Left renal cortex interstitium (tissue), 4 donors: ENCODE measurements at regions not wholly inside any gene's neighbourhood (a gene's known extent, or its start where the extent isn't known, plus 50 kb on each side); places are given as distances from the start of the nearest gene placed in this dataset.

Experiments used
- DNase-seq, 4 donors: peaks; one replicate each; pipeline ENCODE4 v3.0.0-alpha.2; 2013; ENCODE audit warnings: low read depth in 4 of 4, low spot score in 2 of 4, missing footprints in 1 of 4

DNA sequence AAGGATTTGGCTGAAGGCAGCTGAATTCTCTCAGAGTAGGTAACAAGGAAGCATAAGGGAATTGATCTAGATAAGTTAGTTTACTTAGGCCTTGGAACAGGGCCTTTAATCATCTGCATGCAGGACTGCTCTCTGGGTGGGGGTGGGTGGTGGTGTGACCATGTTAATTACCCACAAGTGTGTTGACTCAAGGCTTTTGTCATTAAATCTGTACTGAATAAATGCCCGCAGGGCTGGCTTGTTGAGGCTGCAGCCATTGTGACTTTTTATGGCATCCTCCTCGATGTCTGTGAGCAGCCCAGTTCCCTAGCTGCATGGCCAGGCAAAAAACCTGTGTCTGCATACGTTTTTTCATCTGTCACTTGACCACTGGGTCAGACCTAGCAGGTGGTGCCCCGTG lies 63.5 kb upstream of the ASCC3 start:
- no peak for DNase-seq

- DNase-seq: no peak
These were observed 65.0 kb upstream of the ASCC3 start for GRCh38 chr6:100946021-100946540.

GRCh38 chr6:100946711-100947110 lies 65.6 kb upstream of the ASCC3 start:
- DNase-seq: no peak

DNA sequence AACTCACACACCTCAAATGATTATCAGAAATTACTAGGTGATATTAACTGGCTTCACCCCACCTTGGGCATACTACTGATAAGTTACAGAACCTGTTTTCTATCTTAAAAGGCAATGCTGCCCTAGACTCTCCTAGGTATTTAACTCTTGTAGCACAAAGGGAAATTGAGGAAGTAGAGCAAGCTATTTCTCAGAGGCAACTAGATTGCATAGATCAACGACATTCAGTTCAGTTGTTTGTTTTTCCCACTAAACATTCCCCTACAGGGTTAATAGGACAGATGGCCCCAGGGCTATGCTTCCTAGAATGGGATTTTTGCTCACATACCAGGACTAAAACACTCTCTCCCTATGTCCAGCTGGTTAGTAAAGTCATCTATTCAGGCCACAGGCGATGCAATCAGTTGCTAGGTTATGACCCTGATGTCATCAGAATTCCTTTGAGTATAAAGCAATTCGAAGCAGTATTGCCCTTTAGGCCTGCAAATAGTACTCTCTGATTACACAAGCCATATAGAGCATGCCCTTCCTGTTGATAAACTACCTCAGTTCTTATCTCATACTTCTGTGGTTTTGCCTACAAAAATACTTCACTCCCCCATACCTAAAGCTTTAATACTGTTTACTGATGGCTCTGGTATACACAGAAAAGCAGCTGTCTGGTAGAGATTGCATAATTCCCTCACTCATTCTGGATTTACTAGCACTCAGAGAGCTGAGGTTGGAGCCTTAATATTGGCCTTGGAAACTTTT lies 67.4 kb upstream of the ASCC3 start:
- DNase-seq: no peak

DNA sequence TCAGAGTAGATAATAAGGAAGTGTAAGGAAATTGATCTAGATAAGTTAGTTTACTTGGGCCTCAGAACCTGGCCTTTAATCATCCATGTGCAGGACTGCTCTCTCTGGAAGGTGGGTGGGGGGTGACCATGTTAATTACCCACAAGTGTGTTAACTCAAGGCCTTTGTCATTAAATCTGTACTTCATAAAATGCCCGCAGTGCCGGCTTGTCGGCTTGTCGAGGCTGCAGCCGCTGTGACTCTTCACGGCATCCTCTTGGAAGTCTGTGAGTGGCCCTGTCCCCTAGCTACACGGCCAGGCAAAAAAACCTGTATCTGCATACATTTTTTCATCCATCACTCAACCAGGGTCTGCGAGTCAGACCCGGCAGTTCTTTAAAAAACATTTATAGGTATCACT lies 70.9 kb upstream of the ASCC3 start:
- no peak for DNase-seq

- no peak for DNase-seq
These were observed 78.2 kb upstream of the ASCC3 start for GRCh38 chr6:100959280-100959679.

GRCh38 chr6:100962466-100962865 lies 81.3 kb upstream of the ASCC3 start:
- no peak for DNase-seq

GRCh38 chr6:100965067-100965466 lies 83.9 kb upstream of the ASCC3 start:
- DNase-seq: no peak

- no peak for DNase-seq
These were observed 87.8 kb upstream of the ASCC3 start for GRCh38 chr6:100968949-100969348.

GRCh38 chr6:100979267-100979666 lies 98.1 kb upstream of the ASCC3 start:
- no peak for DNase-seq

DNA sequence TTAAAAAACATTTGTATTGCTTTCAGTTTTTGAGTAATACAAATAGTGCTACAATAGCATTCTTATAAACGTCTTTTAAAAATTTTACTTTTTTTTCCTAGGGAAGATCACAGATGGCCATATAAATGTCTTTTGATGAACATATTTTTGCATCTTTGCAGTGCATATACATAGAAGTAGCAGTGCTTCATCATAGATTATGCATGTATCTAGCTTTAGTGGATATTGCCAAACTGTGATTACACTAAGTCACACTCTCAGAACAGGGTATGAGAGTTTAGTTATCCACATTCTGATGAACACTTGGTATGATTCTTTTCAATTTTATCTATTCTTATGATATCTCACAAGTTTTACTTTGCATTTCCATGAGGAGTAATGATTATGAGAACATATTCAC lies 99.8 kb upstream of the ASCC3 start:
- DNase-seq: no peak

DNA sequence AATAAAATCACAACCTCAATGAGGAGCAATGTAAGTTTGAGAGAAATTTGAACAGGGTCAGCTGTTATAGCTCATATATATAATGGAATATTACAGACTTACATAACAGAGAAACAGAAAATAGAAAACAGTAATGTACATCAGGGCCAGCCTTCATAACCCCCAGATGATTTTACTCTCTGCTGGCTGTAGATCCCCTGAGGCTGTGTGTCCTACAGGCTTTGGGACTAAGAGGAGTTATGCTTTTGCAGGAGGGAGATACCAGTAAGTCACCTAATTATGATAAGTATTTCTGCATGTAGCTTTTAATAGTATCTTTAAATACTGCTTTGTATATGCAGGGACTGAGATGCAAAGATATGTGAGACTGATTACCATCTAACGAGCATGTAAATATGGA lies 105.8 kb upstream of the ASCC3 start:
- no peak for DNase-seq

- DNase-seq: no peak
These were observed 106.4 kb upstream of the ASCC3 start for GRCh38 chr6:100987556-100987955.

DNA sequence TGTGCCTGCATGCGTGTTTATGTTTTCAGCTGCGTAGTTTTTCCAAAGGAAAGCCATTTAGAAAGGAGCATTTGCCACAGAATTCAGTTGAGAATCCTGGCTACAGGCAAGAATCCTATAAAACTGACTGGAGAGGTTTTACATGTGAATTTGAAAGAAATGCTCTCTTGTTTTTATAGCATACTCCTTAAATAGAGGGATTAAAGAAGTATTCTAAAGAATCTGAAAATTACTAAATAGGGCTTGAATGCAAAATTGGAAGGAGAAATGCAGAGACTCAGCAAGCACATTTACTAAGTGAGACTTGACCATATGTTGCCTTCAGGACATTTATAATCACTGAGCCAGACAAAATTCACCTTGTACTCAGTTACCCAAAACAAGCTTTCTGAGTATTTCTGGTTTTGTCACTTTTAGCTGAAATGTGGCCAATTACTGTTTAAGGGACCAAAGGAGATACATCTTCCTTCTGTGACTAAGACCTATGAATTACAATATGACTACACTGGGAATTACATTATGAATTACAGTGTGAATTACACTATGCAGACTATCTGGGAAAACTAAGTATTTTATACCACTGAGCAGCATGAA lies 107.4 kb upstream of the ASCC3 start:
- DNase-seq: no peak

DNA sequence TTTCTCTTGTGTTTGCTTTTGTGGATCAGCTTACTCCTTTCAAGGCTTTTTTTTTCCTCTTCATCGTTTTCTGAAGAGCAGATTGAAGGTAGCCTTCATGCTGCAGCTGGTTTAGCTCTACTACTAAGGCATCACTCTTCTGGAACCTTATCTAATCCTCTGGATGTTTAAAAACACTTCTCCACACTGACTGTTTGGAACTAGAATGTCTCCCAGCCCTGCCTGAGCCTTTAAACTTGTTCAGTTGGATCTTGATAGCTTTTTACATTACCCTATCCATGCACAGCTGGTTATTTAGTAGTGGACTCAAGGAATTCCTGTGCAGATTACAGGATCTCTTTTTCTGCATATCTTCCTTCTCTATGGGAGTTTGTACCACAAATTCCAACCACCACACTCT lies 108.9 kb upstream of the ASCC3 start:
- DNase-seq: no peak

DNA sequence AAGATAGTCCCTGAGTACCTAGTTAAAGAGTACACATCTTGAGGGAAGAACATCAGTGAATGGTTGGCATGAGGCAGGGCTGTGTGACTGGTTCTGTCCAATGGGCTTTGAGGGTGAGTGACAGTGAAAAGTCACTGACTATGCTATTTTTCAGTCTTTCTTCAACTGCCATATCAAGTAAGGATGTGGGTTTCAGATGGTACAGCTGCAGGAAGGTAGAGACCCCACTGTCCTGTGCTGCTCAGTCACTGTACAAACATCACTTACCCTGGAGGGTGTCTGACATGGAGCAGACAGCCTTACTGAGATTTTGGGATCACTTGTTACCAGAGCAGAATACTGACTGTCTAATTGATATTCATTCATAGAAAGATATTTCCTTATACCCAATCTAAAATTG lies 115.3 kb upstream of the ASCC3 start:
- DNase-seq: no peak

- no peak for DNase-seq
These were observed 117.0 kb upstream of the ASCC3 start for GRCh38 chr6:100998111-100998510.

- no peak for DNase-seq
These were observed 118.0 kb upstream of the ASCC3 start for GRCh38 chr6:100999034-100999597.

- no peak for DNase-seq
These were observed 119.2 kb upstream of the ASCC3 start for GRCh38 chr6:101000341-101000740.

DNA sequence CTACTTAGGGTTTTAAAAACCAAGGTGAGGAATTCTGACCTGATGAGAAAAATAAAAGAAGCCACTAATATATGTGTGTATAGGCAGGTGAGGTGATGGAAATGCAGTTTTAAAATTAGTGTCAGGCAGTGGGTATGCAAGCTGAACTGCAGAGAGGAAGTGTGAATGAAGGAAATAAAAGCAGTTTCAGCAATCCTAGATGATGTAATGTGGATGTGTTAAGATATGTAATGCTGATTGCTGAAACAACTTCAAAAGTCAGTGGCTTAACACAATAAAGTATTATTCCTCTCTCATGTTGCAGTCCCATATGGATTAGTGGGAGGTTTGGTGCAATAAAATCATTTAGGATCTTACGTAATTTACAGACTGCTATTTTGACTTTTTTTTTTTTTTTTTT lies 119.9 kb upstream of the ASCC3 start:
- no peak for DNase-seq

- DNase-seq: no peak
These were observed 120.5 kb upstream of the ASCC3 start for GRCh38 chr6:101001607-101002006.

DNA sequence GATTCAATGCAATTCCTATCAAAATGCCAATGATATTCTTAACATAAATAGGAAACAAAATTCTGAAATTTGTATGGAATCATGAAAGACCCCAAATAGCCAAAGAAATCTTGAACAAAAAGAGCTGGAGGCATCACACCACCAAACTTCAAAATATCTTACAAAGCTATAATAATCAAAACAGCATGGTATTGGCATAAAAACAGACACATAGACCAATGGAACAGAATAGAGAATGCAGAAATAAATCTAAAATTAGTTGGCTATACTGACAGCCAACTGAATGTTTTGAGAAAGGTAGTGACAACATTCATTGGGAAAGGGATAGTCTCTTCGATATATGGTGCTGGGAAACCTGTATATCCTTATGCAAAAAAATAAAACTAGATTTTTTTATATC lies 121.9 kb upstream of the ASCC3 start:
- DNase-seq: no peak
